OCI-LY3 (cell line): ENCODE measurements at regions not wholly inside any gene's neighbourhood (a gene's known extent, or its start where the extent isn't known, plus 50 kb on each side); places are given as distances from the start of the nearest gene placed in this dataset.

Experiments
- H2AFZ ChIP-seq: fragments of 200-600, 300-600 bp; shearing (Covaris generic); 2 replicates; pipeline ENCODE4 v1.6.0; 2014; ENCODE audit warnings: antibody characterized with exemption, low read depth, low read length
- H3K27ac ChIP-seq: fragments of 200-600, 300-600 bp; sonication (generic); 2 replicates; pipeline ENCODE4 v1.5.1; 2014; ENCODE audit warnings: mild to moderate bottlenecking, low read length, moderate library complexity, mixed read lengths
- H3K27me3 ChIP-seq: fragments of 200-600, 300-600 bp; sonication (generic); 2 replicates; pipeline ENCODE4 v1.6.1; 2014; ENCODE audit warnings: low read depth, low read length, mixed read lengths
- H3K36me3 ChIP-seq: fragments of 200-600, 300-600 bp; sonication (generic); replicated peaks from 2 replicates; pipeline ENCODE3; 2014; ENCODE audit warnings: low read depth, low read length, mixed read lengths
- H3K4me1 ChIP-seq: fragments of 300-600, 200-600 bp; sonication (generic); 2 replicates; pipeline ENCODE4 v1.6.1; 2014; ENCODE audit warnings: low read length, mixed read lengths
- H3K4me2 ChIP-seq: fragments of 200-600, 300-600 bp; sonication (generic); 2 replicates; pipeline ENCODE4 v1.6.1; 2014; ENCODE audit warnings: low read length, mixed read lengths
- H3K4me3 ChIP-seq: fragments of 300-600, 200-600 bp; sonication (generic); 2 replicates; pipeline ENCODE4 v1.5.1; 2014; ENCODE audit warnings: antibody characterized with exemption, mild to moderate bottlenecking, low read length, moderate library complexity
- H3K79me2 ChIP-seq: fragments of 300-600, 200-600 bp; shearing (Covaris generic); 2 replicates; pipeline ENCODE4 v1.6.1; 2014; ENCODE audit warnings: mild to moderate bottlenecking, low read length, mixed read lengths
- H3K9ac ChIP-seq: fragments of 300-600, 200-600 bp; shearing (Covaris generic); 2 replicates; pipeline ENCODE4 v1.6.0; 2014; ENCODE audit warnings: mild to moderate bottlenecking, low read length, moderate library complexity
- H3K9me3 ChIP-seq: fragments of 200-600, 300-600 bp; shearing (Covaris generic); 2 replicates; pipeline ENCODE4 v1.6.1; 2014; ENCODE audit warnings: low read length, mixed read lengths; ENCODE audit not compliant: insufficient read depth
- H4K20me1 ChIP-seq: fragments of 200-600, 300-600 bp; sonication (generic); 2 replicates; pipeline ENCODE4 v1.6.1; 2016; ENCODE audit warnings: low read length, mixed read lengths; ENCODE audit not compliant: insufficient read depth
- CTCF ChIP-seq: fragments of 200-600, 300-600 bp; sonication (generic); IDR thresholded peaks from 2 replicates; pipeline ENCODE4 v1.5.1; 2014; ENCODE audit warnings: antibody characterized with exemption, low read length, low read depth
- EZH2phosphoT487 ChIP-seq: fragments of 200-600 bp; shearing (Covaris generic); IDR thresholded peaks from 2 replicates; pipeline ENCODE4 v1.6.1; 2018; ENCODE audit warnings: antibody characterized with exemption, mixed run types, low read depth

- Histone ChIP-seq H4K20me1 (no peaks in the 10 kb centered on the region), H3K4me1 (no peaks in the 10 kb centered on the region), H3K4me3 (no peak overlapping the region), H3K79me2 (no peaks in the 10 kb centered on the region), H3K27ac (no peak overlapping the region), H3K9ac (no peak overlapping the region), H3K9me3 (no peaks in the 10 kb centered on the region), H3K27me3 (no peaks in the 10 kb centered on the region), H3K4me2 (no peak overlapping the region), H3K36me3 (no peaks in the 10 kb centered on the region), H2AFZ (no peak overlapping the region)
- TF ChIP-seq EZH2phosphoT487 (no peak), CTCF (no peak)
These were observed 243.3 kb upstream of the SLC7A11 start for GRCh38 chr4:138485498-138485897.

- H3K4me3 ChIP-seq = no peak overlapping the region
- H3K9ac ChIP-seq = no peak overlapping the region
- no peaks in the 10 kb centered on the region for H3K9me3 ChIP-seq
- no peaks in the 10 kb centered on the region for H3K79me2 ChIP-seq
- H3K27ac ChIP-seq = no peak overlapping the region
- no peak overlapping the region for H3K4me2 ChIP-seq
- H3K4me1 ChIP-seq = peaks cover 15% of the 10 kb centered on the region
- no peaks in the 10 kb centered on the region for H3K27me3 ChIP-seq
- no peaks in the 10 kb centered on the region for H4K20me1 ChIP-seq
- TF ChIP-seq CTCF = no peak
- TF ChIP-seq EZH2phosphoT487 = no peak
- H2AFZ ChIP-seq = no peak overlapping the region
- no peaks in the 10 kb centered on the region for H3K36me3 ChIP-seq
These were observed 233.0 kb upstream of the SLC7A11 start for GRCh38 chr4:138475116-138475515.

- Histone ChIP-seq H3K27ac (no peak overlapping the region), H3K27me3 (no peaks in the 10 kb centered on the region), H3K36me3 (no peaks in the 10 kb centered on the region), H3K4me3 (no peak overlapping the region), H4K20me1 (no peaks in the 10 kb centered on the region), H3K79me2 (no peaks in the 10 kb centered on the region), H2AFZ (no peak overlapping the region), H3K9me3 (no peaks in the 10 kb centered on the region), H3K9ac (no peak overlapping the region), H3K4me2 (peak overlapping the region; percentile 11; the same call in 1 of the 2 replicates), H3K4me1 (peaks cover 15% of the 10 kb centered on the region)
- no peak for TF ChIP-seq CTCF
- TF ChIP-seq EZH2phosphoT487 = no peak
These were observed 231.2 kb upstream of the SLC7A11 start for GRCh38 chr4:138473339-138473738.

GRCh38 chr4:138460477-138461414, 218.6 kb upstream of the SLC7A11 start:
- no peaks in the 10 kb centered on the region for H3K4me1 ChIP-seq
- H3K4me2 ChIP-seq = no peak overlapping the region
- no peaks in the 10 kb centered on the region for H3K36me3 ChIP-seq
- H3K27me3 ChIP-seq = no peaks in the 10 kb centered on the region
- no peak overlapping the region for H3K9ac ChIP-seq
- H2AFZ ChIP-seq = no peak overlapping the region
- H3K79me2 ChIP-seq = no peaks in the 10 kb centered on the region
- TF ChIP-seq CTCF = no peak
- TF ChIP-seq EZH2phosphoT487 = no peak
- H3K27ac ChIP-seq = no peak overlapping the region
- no peaks in the 10 kb centered on the region for H3K9me3 ChIP-seq
- H4K20me1 ChIP-seq = no peaks in the 10 kb centered on the region
- no peak overlapping the region for H3K4me3 ChIP-seq
